GM10248 (cell line): ENCODE measurements at regions not wholly inside any gene's neighbourhood (a gene's known extent, or its start where the extent isn't known, plus 50 kb on each side); places are given as distances from the start of the nearest gene placed in this dataset.

ENCODE experiments used
- CTCF ChIA-PET: fragments of 300-600 bp; sonication (Branson Sonifier 250); formaldehyde crosslinking; extraction: SDS; loops from one replicate; lab custom pipeline; 2021; ENCODE audit warnings: antibody characterized with exemption; lab: Yijun Ruan, JAX
- POLR2A ChIA-PET: fragments of 350-650 bp; sonication (Branson Sonifier 250); formaldehyde crosslinking; extraction: SDS; loops from one replicate; lab custom pipeline; 2020; ENCODE audit warnings: antibody characterized with exemption; lab: Yijun Ruan, JAX
- DNase-seq: peaks from one replicate; pipeline ENCODE4 v3.0.0; 2012; ENCODE audit errors: extremely low spot score
- CTCF ChIP-seq: IDR thresholded peaks from 2 replicates; pipeline ENCODE4 v1.5.1; 2012; ENCODE audit warnings: mild to moderate bottlenecking, low read depth; ENCODE audit errors: extremely low read depth, missing control alignments, control extremely low read depth

GRCh38 chr2:234133004-234133403, 82.5 kb downstream of the SPP2 start:
- DNase-seq, result no peak
- CTCF ChIA-PET, result interaction anchor here (1.2 to 1.6 kb wide), 2 partner anchors 368 to 412 kb away, joined by 4 to 6 read pairs; no protein-coding TSS in a partner anchor

GRCh38 chr2:234130777-234131181, 80.3 kb downstream of the SPP2 start:
- ChIA-PET POLR2A (no interaction called here), CTCF (interaction anchor here (0.8 to 1.4 kb wide), 3 partner anchors 12 to 370 kb away, joined by 3 to 5 read pairs (median 3); no protein-coding TSS in a partner anchor)
- no peak for DNase-seq
- TF ChIP-seq CTCF, result no peak

More at GRCh38 chr2:234133004-234133403, 82.5 kb downstream of the SPP2 start:
- TF ChIP-seq CTCF, result no peak
- POLR2A ChIA-PET, result no interaction called here

- ChIA-PET POLR2A (no interaction called here), CTCF (no interaction called here)
- no peak for TF ChIP-seq CTCF
- DNase-seq, result no peak
These were observed 78.1 kb downstream of the SPP2 start for GRCh38 chr2:234128606-234129005.
